ENCODE measurements at regions not wholly inside any gene's neighbourhood (a gene's known extent, or its start where the extent isn't known, plus 50 kb on each side); places are given as distances from the start of the nearest gene placed in this dataset.

- TF ChIP-seq, protein P1, sequence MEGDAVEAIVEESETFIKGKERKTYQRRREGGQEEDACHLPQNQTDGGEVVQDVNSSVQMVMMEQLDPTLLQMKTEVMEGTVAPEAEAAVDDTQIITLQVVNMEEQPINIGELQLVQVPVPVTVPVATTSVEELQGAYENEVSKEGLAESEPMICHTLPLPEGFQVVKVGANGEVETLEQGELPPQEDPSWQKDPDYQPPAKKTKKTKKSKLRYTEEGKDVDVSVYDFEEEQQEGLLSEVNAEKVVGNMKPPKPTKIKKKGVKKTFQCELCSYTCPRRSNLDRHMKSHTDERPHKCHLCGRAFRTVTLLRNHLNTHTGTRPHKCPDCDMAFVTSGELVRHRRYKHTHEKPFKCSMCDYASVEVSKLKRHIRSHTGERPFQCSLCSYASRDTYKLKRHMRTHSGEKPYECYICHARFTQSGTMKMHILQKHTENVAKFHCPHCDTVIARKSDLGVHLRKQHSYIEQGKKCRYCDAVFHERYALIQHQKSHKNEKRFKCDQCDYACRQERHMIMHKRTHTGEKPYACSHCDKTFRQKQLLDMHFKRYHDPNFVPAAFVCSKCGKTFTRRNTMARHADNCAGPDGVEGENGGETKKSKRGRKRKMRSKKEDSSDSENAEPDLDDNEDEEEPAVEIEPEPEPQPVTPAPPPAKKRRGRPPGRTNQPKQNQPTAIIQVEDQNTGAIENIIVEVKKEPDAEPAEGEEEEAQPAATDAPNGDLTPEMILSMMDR (IDR thresholded peaks at IDR 0.05; ENCODE audit: unreplicated experiment) = no peak
- no peaks in the 10 kb centered on the region for H3K27me3 Mint-ChIP-seq
- no peaks in the 10 kb centered on the region for H3K36me3 Mint-ChIP-seq (ENCODE audit: insufficient read depth)
- H3K27ac Mint-ChIP-seq = no peak overlapping the region
- no peaks in the 10 kb centered on the region for H3K4me1 Mint-ChIP-seq (ENCODE audit: low read depth)
- H3K9me3 Mint-ChIP-seq (ENCODE audit: low read depth) = no peaks in the 10 kb centered on the region
- H3K4me3 Mint-ChIP-seq (ENCODE audit: low read depth) = no peak overlapping the region
- no peak for DNase-seq (ENCODE audit: low spot score, unreplicated experiment)
Observed at GRCh38 chr2:150008901-150009300, 421.3 kb upstream of the MMADHC start.

- Mint-ChIP-seq H3K9me3 (ENCODE audit: low read depth) (no peaks in the 10 kb centered on the region), H3K27ac (no peak overlapping the region), H3K4me1 (ENCODE audit: low read depth) (no peaks in the 10 kb centered on the region), H3K27me3 (no peaks in the 10 kb centered on the region), H3K4me3 (ENCODE audit: low read depth) (no peak overlapping the region), H3K36me3 (ENCODE audit: insufficient read depth) (no peaks in the 10 kb centered on the region)
- TF ChIP-seq, protein P1 (IDR thresholded peaks at IDR 0.05; ENCODE audit: unreplicated experiment) = no peak
- DNase-seq (ENCODE audit: low spot score, unreplicated experiment) = no peak
Observed at GRCh38 chr2:150007815-150008430, 420.3 kb upstream of the MMADHC start.

- no peak for DNase-seq (ENCODE audit: low spot score, unreplicated experiment)
- peaks cover 3% of the 10 kb centered on the region for H3K4me1 Mint-ChIP-seq (ENCODE audit: low read depth)
- H3K4me3 Mint-ChIP-seq (ENCODE audit: low read depth) = no peak overlapping the region
- no peaks in the 10 kb centered on the region for H3K36me3 Mint-ChIP-seq (ENCODE audit: insufficient read depth)
- TF ChIP-seq, protein P1 (IDR thresholded peaks at IDR 0.05; ENCODE audit: unreplicated experiment) = no peak
- no peaks in the 10 kb centered on the region for H3K9me3 Mint-ChIP-seq (ENCODE audit: low read depth)
- no peak overlapping the region for H3K27ac Mint-ChIP-seq
- H3K27me3 Mint-ChIP-seq = no peaks in the 10 kb centered on the region
Observed at GRCh38 chr2:150006591-150006990, 419.0 kb upstream of the MMADHC start.

- no peaks in the 10 kb centered on the region for H3K27me3 Mint-ChIP-seq
- no peaks in the 10 kb centered on the region for H3K9me3 Mint-ChIP-seq (ENCODE audit: low read depth)
- TF ChIP-seq, protein P1 (IDR thresholded peaks at IDR 0.05; ENCODE audit: unreplicated experiment) = no peak
- H3K4me3 Mint-ChIP-seq (ENCODE audit: low read depth) = no peak overlapping the region
- no peaks in the 10 kb centered on the region for H3K36me3 Mint-ChIP-seq (ENCODE audit: insufficient read depth)
- no peak overlapping the region for H3K27ac Mint-ChIP-seq
- H3K4me1 Mint-ChIP-seq (ENCODE audit: low read depth) = peaks cover 4% of the 10 kb centered on the region
- DNase-seq (ENCODE audit: low spot score, unreplicated experiment) = no peak
Observed at GRCh38 chr2:150003544-150003943, 416.0 kb upstream of the MMADHC start.

DNA sequence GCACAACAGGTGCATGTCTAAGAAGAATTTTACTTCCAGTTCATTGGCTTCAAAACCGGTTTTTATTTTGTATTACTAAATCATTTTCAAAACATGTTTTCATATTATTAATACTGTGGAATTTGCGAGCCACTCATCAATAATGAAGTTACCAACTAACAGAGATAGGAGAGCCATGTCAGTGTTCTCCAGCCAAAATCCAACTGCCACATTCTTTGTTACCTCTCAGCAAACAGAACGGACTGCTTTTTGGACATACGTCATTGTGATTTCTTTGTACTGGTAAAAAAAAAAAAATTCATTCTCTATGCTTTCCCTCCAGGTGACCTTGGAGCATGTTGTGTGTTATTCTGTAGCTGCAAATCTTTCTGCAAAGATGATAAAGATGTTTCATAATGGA, 414.2 kb upstream of the MMADHC start:
- no peak overlapping the region for H3K27ac Mint-ChIP-seq
- no peak overlapping the region for H3K4me3 Mint-ChIP-seq (ENCODE audit: low read depth)
- peaks cover 10% of the 10 kb centered on the region for H3K9me3 Mint-ChIP-seq (ENCODE audit: low read depth)

More for the DNA sequence above, 414.2 kb upstream of the MMADHC start:
- TF ChIP-seq, protein P1 (IDR thresholded peaks at IDR 0.05; ENCODE audit: unreplicated experiment) = no peak
- H3K36me3 Mint-ChIP-seq (ENCODE audit: insufficient read depth) = peaks cover 2% of the 10 kb centered on the region
- H3K4me1 Mint-ChIP-seq (ENCODE audit: low read depth) = peaks cover 4% of the 10 kb centered on the region
- no peak for DNase-seq (ENCODE audit: low spot score, unreplicated experiment)
- H3K27me3 Mint-ChIP-seq = no peaks in the 10 kb centered on the region
